ENCODE measurements at regions not wholly inside any gene's neighbourhood (a gene's known extent, or its start where the extent isn't known, plus 50 kb on each side); places are given as distances from the start of the nearest gene placed in this dataset.

GRCh38 chr13:31468114-31468902, 268.5 kb downstream of the B3GLCT start:
- Histone ChIP-seq H3F3A (ENCODE audit: control insufficient read depth, insufficient read depth) (no peaks in the 10 kb centered on the region), H3K27ac (ENCODE audit: low read depth, low read length) (no peak overlapping the region), H3K36me3 (ENCODE audit: control insufficient read depth, low read length) (no peaks in the 10 kb centered on the region), H3K4me3 (ENCODE audit: low read length) (no peak overlapping the region), H3K4me2 (ENCODE audit: low read length) (no peak overlapping the region), H3K4me1 (ENCODE audit: control insufficient read depth, low read length) (no peaks in the 10 kb centered on the region), H4K20me1 (ENCODE audit: control insufficient read depth, insufficient read depth, low read depth, low read length) (no peaks in the 10 kb centered on the region), H3K9me2 (replicated peaks; ENCODE audit: control insufficient read depth, low read length) (no peaks in the 10 kb centered on the region), H3K27me3 (ENCODE audit: control insufficient read depth, low read length) (peaks cover 6% of the 10 kb centered on the region; the same call in 1 of the 2 replicates), H3K9me3 (ENCODE audit: control insufficient read depth, insufficient read depth, low read length) (no peaks in the 10 kb centered on the region), H3K79me2 (ENCODE audit: control insufficient read depth, low read length) (no peaks in the 10 kb centered on the region)
- TF ChIP-seq CTCF (IDR thresholded peaks at IDR 0.05; ENCODE audit: low read depth, low read length, poor library complexity, severe bottlenecking): no peak
- no peak for TF ChIP-seq EZH2phosphoT487 (IDR thresholded peaks at IDR 0.05; ENCODE audit: borderline replicate concordance, low read length)

GRCh38 chr13:31469377-31469776, 269.6 kb downstream of the B3GLCT start:
- Histone ChIP-seq H3K4me2 (ENCODE audit: low read length) (no peak overlapping the region), H3K9me2 (replicated peaks; ENCODE audit: control insufficient read depth, low read length) (no peaks in the 10 kb centered on the region), H3K4me3 (ENCODE audit: low read length) (no peak overlapping the region), H3K4me1 (ENCODE audit: control insufficient read depth, low read length) (no peaks in the 10 kb centered on the region), H3K9me3 (ENCODE audit: control insufficient read depth, insufficient read depth, low read length) (no peaks in the 10 kb centered on the region), H3K36me3 (ENCODE audit: control insufficient read depth, low read length) (no peaks in the 10 kb centered on the region), H4K20me1 (ENCODE audit: control insufficient read depth, insufficient read depth, low read depth, low read length) (no peaks in the 10 kb centered on the region), H3K79me2 (ENCODE audit: control insufficient read depth, low read length) (no peaks in the 10 kb centered on the region), H3F3A (ENCODE audit: control insufficient read depth, insufficient read depth) (no peaks in the 10 kb centered on the region), H3K27ac (ENCODE audit: low read depth, low read length) (no peak overlapping the region), H3K27me3 (ENCODE audit: control insufficient read depth, low read length) (peaks cover 6% of the 10 kb centered on the region; the same call in 1 of the 2 replicates)
- no peak for TF ChIP-seq CTCF (IDR thresholded peaks at IDR 0.05; ENCODE audit: low read depth, low read length, poor library complexity, severe bottlenecking)
- no peak for TF ChIP-seq EZH2phosphoT487 (IDR thresholded peaks at IDR 0.05; ENCODE audit: borderline replicate concordance, low read length)

GRCh38 chr13:31476266-31476665, 263.1 kb upstream of the RXFP2 start:
- Histone ChIP-seq H3K27me3 (ENCODE audit: control insufficient read depth, low read length) (peaks cover 4% of the 10 kb centered on the region; the same call in 1 of the 2 replicates), H3K27ac (ENCODE audit: low read depth, low read length) (no peak overlapping the region), H3K79me2 (ENCODE audit: control insufficient read depth, low read length) (no peaks in the 10 kb centered on the region), H3K4me3 (ENCODE audit: low read length) (no peak overlapping the region), H3K36me3 (ENCODE audit: control insufficient read depth, low read length) (no peaks in the 10 kb centered on the region), H3K9me2 (replicated peaks; ENCODE audit: control insufficient read depth, low read length) (no peaks in the 10 kb centered on the region), H3K4me1 (ENCODE audit: control insufficient read depth, low read length) (no peaks in the 10 kb centered on the region), H4K20me1 (ENCODE audit: control insufficient read depth, insufficient read depth, low read depth, low read length) (no peaks in the 10 kb centered on the region), H3K4me2 (ENCODE audit: low read length) (no peak overlapping the region), H3F3A (ENCODE audit: control insufficient read depth, insufficient read depth) (no peaks in the 10 kb centered on the region), H3K9me3 (ENCODE audit: control insufficient read depth, insufficient read depth, low read length) (no peaks in the 10 kb centered on the region)
- TF ChIP-seq EZH2phosphoT487 (IDR thresholded peaks at IDR 0.05; ENCODE audit: borderline replicate concordance, low read length): no peak

GRCh38 chr13:31476753-31477152, 262.6 kb upstream of the RXFP2 start:
- Histone ChIP-seq H3K9me3 (ENCODE audit: control insufficient read depth, insufficient read depth, low read length) (no peaks in the 10 kb centered on the region), H3K27me3 (ENCODE audit: control insufficient read depth, low read length) (no peaks in the 10 kb centered on the region), H3K36me3 (ENCODE audit: control insufficient read depth, low read length) (no peaks in the 10 kb centered on the region), H3K27ac (ENCODE audit: low read depth, low read length) (no peak overlapping the region), H3K9me2 (replicated peaks; ENCODE audit: control insufficient read depth, low read length) (no peaks in the 10 kb centered on the region), H4K20me1 (ENCODE audit: control insufficient read depth, insufficient read depth, low read depth, low read length) (no peaks in the 10 kb centered on the region), H3F3A (ENCODE audit: control insufficient read depth, insufficient read depth) (no peaks in the 10 kb centered on the region), H3K4me3 (ENCODE audit: low read length) (no peak overlapping the region), H3K4me1 (ENCODE audit: control insufficient read depth, low read length) (no peaks in the 10 kb centered on the region), H3K4me2 (ENCODE audit: low read length) (no peak overlapping the region), H3K79me2 (ENCODE audit: control insufficient read depth, low read length) (no peaks in the 10 kb centered on the region)
- no peak for TF ChIP-seq CTCF (IDR thresholded peaks at IDR 0.05; ENCODE audit: low read depth, low read length, poor library complexity, severe bottlenecking)
- TF ChIP-seq EZH2phosphoT487 (IDR thresholded peaks at IDR 0.05; ENCODE audit: borderline replicate concordance, low read length): no peak
